Retina (tissue), 1 donor: ENCODE measurements at regions not wholly inside any gene's neighbourhood (a gene's known extent, or its start where the extent isn't known, plus 50 kb on each side); places are given as distances from the start of the nearest gene placed in this dataset.
"Not testable (repeated sequence)": the region's sequence is repeated elsewhere in the genome, so short reads cannot be mapped to it uniquely, and the experiment has no call there.

ENCODE experiments used
- DNase-seq: peaks from one replicate; pipeline ENCODE4 v3.0.0-alpha.2; 2016

- DNase-seq, result not testable (repeated sequence)
Observed at GRCh38 chr12:20093190-20093810, 275.0 kb upstream of the PDE3A start.

- DNase-seq, result no peak
Observed at GRCh38 chr12:20096430-20096829, 271.9 kb upstream of the PDE3A start.

- no peak for DNase-seq
Observed at GRCh38 chr12:20097626-20098025, 270.7 kb upstream of the PDE3A start.

- no peak for DNase-seq
Observed at GRCh38 chr12:20099395-20100183, 268.7 kb upstream of the PDE3A start.

GRCh38 chr12:20101046-20101445, 267.3 kb upstream of the PDE3A start:
- DNase-seq, result no peak

GRCh38 chr12:20105943-20106342, 262.4 kb upstream of the PDE3A start:
- DNase-seq, result no peak

- no peak for DNase-seq
Observed at GRCh38 chr12:20109676-20110075, 258.7 kb upstream of the PDE3A start.

GRCh38 chr12:20115371-20115770, 253.0 kb upstream of the PDE3A start:
- DNase-seq, result not testable (repeated sequence)

- DNase-seq, result no peak
Observed at GRCh38 chr12:20119596-20120402, 248.5 kb upstream of the PDE3A start.

GRCh38 chr12:20120403-20120725, 248.0 kb upstream of the PDE3A start:
- no peak for DNase-seq

- DNase-seq, result no peak
Observed at GRCh38 chr12:20122274-20122673, 246.1 kb upstream of the PDE3A start.

GRCh38 chr12:20123465-20123864, 244.9 kb upstream of the PDE3A start:
- DNase-seq, result no peak

GRCh38 chr12:20125276-20125798, 243.0 kb upstream of the PDE3A start:
- DNase-seq, result peak; percentile 43

- DNase-seq, result no peak
Observed at GRCh38 chr12:20126601-20127000, 241.7 kb upstream of the PDE3A start.

GRCh38 chr12:20127413-20127812, 240.9 kb upstream of the PDE3A start:
- no peak for DNase-seq

GRCh38 chr12:20128928-20129327, 239.4 kb upstream of the PDE3A start:
- DNase-seq, result no peak

- no peak for DNase-seq
Observed at GRCh38 chr12:20132818-20133217, 235.5 kb upstream of the PDE3A start.

- no peak for DNase-seq
Observed at GRCh38 chr12:20134652-20135051, 233.7 kb upstream of the PDE3A start.

GRCh38 chr12:20140751-20141150, 227.6 kb upstream of the PDE3A start:
- DNase-seq, result no peak

GRCh38 chr12:20142316-20142715, 226.0 kb upstream of the PDE3A start:
- DNase-seq, result no peak

GRCh38 chr12:20142956-20143355, 225.4 kb upstream of the PDE3A start:
- DNase-seq, result no peak

GRCh38 chr12:20144341-20144740, 224.0 kb upstream of the PDE3A start:
- DNase-seq, result no peak

- DNase-seq, result no peak
Observed at GRCh38 chr12:20148241-20148640, 220.1 kb upstream of the PDE3A start.
